WTC11 (cell line): ENCODE measurements at regions not wholly inside any gene's neighbourhood (a gene's known extent, or its start where the extent isn't known, plus 50 kb on each side); places are given as distances from the start of the nearest gene placed in this dataset.

ENCODE experiments used
- ATAC-seq: fragments of 200-7000 bp; cut with Tn5 transposase; 2 replicates; pipeline ENCODE4 v1.10.0; 2021; ENCODE audit warnings: mild to moderate bottlenecking, moderate library complexity
- CTCF ChIA-PET: fragments of 300-600 bp; sonication (Branson Sonifier 250); formaldehyde crosslinking; loops from one replicate; lab custom pipeline; 2021; ENCODE audit warnings: antibody characterized with exemption; lab: Charles Lee
- POLR2A ChIA-PET: fragments of 350-600 bp; sonication (Branson Sonifier 250); formaldehyde crosslinking; loops from one replicate; lab custom pipeline; 2021; ENCODE audit warnings: antibody characterized with exemption; lab: Charles Lee
- DNase-seq: peaks from one replicate; pipeline ENCODE4 v3.0.0; 2021; ENCODE audit warnings: low spot score
- H3K27ac Mint-ChIP-seq: 2 replicates; pipeline ENCODE4 v1.8.0; 2021; ENCODE audit warnings: mixed read lengths
- H3K27me3 Mint-ChIP-seq: 2 replicates; pipeline ENCODE4 v1.8.0; 2021; ENCODE audit warnings: low read depth, mild to moderate bottlenecking, moderate library complexity, mixed read lengths
- H3K36me3 Mint-ChIP-seq: 2 replicates; pipeline ENCODE4 v1.8.0; 2021; ENCODE audit warnings: mixed read lengths
- H3K4me1 Mint-ChIP-seq: 2 replicates; pipeline ENCODE4 v1.8.0; 2022; ENCODE audit warnings: mixed read lengths
- H3K4me3 Mint-ChIP-seq: 2 replicates; pipeline ENCODE4 v1.8.0; 2021; ENCODE audit warnings: mild to moderate bottlenecking, moderate library complexity, mixed read lengths
- H3K9me3 Mint-ChIP-seq: 2 replicates; pipeline ENCODE4 v1.8.0; 2021; ENCODE audit warnings: mixed read lengths
- ATF2 ChIP-seq: sonication (generic); formaldehyde crosslinking; IDR thresholded peaks from 2 replicates; pipeline ENCODE4 v1.8.1; 2022; ENCODE audit warnings: low read depth, missing genetic modification reagents, borderline replicate concordance
- ATF3 ChIP-seq: sonication (generic); formaldehyde crosslinking; conservative IDR thresholded peaks from 2 replicates; pipeline ENCODE4 v1.8.1; 2022; ENCODE audit warnings: mild to moderate bottlenecking, missing genetic modification reagents
- CREM ChIP-seq: sonication (generic); formaldehyde crosslinking; IDR thresholded peaks from 2 replicates; pipeline ENCODE4 v1.8.1; 2022; ENCODE audit warnings: mild to moderate bottlenecking, missing genetic modification reagents, moderate library complexity
- ELF4 ChIP-seq: sonication (generic); formaldehyde crosslinking; IDR thresholded peaks from 2 replicates; pipeline ENCODE4 v1.8.1; 2022; ENCODE audit warnings: low read depth, mild to moderate bottlenecking, moderate library complexity, missing genetic modification reagents
- FOXP4 ChIP-seq: sonication (generic); formaldehyde crosslinking; IDR thresholded peaks from 2 replicates; pipeline ENCODE4 v1.8.0; 2022; ENCODE audit warnings: mild to moderate bottlenecking, missing genetic modification reagents
- KAT7 ChIP-seq: sonication (generic); formaldehyde crosslinking; IDR thresholded peaks from 2 replicates; pipeline ENCODE4 v1.8.1; 2023; ENCODE audit warnings: missing genetic modification reagents, mild to moderate bottlenecking, borderline replicate concordance
- NFYB ChIP-seq: sonication (generic); formaldehyde crosslinking; conservative IDR thresholded peaks from 2 replicates; pipeline ENCODE4 v1.8.0; 2022; ENCODE audit warnings: low read depth, missing genetic modification reagents
- NR2C2 ChIP-seq: sonication (generic); formaldehyde crosslinking; IDR thresholded peaks from 2 replicates; pipeline ENCODE4 v1.8.0; 2022; ENCODE audit warnings: mild to moderate bottlenecking, missing genetic modification reagents
- PRDM15 ChIP-seq: sonication (generic); formaldehyde crosslinking; IDR thresholded peaks from 2 replicates; pipeline ENCODE4 v1.8.0; 2022; ENCODE audit warnings: missing genetic modification reagents
- PRRX2 ChIP-seq: fragments of 250-450 bp; sonication (Bioruptor Pico); IDR thresholded peaks from 2 replicates; pipeline ENCODE4 v1.8.0; 2021; ENCODE audit warnings: mild to moderate bottlenecking
- RORB ChIP-seq: fragments of 250-450 bp; sonication (Bioruptor Pico); IDR thresholded peaks from 2 replicates; pipeline ENCODE4 v1.9.0; 2021; ENCODE audit warnings: mild to moderate bottlenecking
- SP1 ChIP-seq: sonication (generic); formaldehyde crosslinking; conservative IDR thresholded peaks from 2 replicates; pipeline ENCODE4 v1.8.1; 2022; ENCODE audit warnings: missing genetic modification reagents
- STAT6 ChIP-seq: sonication (generic); formaldehyde crosslinking; conservative IDR thresholded peaks from 2 replicates; pipeline ENCODE4 v1.8.1; 2023; ENCODE audit warnings: mild to moderate bottlenecking, low read depth, missing genetic modification reagents, moderate library complexity
- ZMAT4 ChIP-seq: fragments of 250-450 bp; sonication (Bioruptor Pico); IDR thresholded peaks from 2 replicates; pipeline ENCODE4 v1.9.0; 2021; ENCODE audit warnings: mild to moderate bottlenecking
- ZNF232 ChIP-seq: sonication (generic); formaldehyde crosslinking; IDR thresholded peaks from 2 replicates; pipeline ENCODE4 v1.8.0; 2022; ENCODE audit warnings: mild to moderate bottlenecking, missing genetic modification reagents
- TF ChIP-seq, protein P1 (sequence below): fragments of 250-450 bp; sonication (Bioruptor Pico); IDR thresholded peaks from 2 replicates; pipeline ENCODE4 v2.1.2; 2022; ENCODE audit warnings: mild to moderate bottlenecking, moderate library complexity

- TF ChIP-seq ATF2 (CRISPR knock-in tag), result no peak
- TF ChIP-seq FOXP4 (CRISPR knock-in tag), result no peak
- TF ChIP-seq CREM, result no peak
- TF ChIP-seq, all 79 proteins: peak for 0
Observed at GRCh38 chr2:150081775-150082481, 405.5 kb downstream of the RND3 start (continued).

GRCh38 chr2:150076281-150076680 lies 411.2 kb downstream of the RND3 start:
- H3K9me3 Mint-ChIP-seq, result peaks cover 22% of the 10 kb centered on the region
- POLR2A ChIA-PET, result no interaction called here
- H3K4me3 Mint-ChIP-seq, result no peak overlapping the region
- 0 out of 2 replicates have a peak, but pooled peaks cover 2% of the 10 kb centered on the region for H3K4me1 Mint-ChIP-seq
- DNase-seq, result no peak
- H3K27me3 Mint-ChIP-seq, result no peaks in the 10 kb centered on the region
- TF ChIP-seq ZMAT4 (no peak), ATF3 (CRISPR knock-in tag) (no peak), FOXP4 (CRISPR knock-in tag) (no peak)
- no peak for ATAC-seq
- no peak overlapping the region for H3K27ac Mint-ChIP-seq
- no peaks in the 10 kb centered on the region for H3K36me3 Mint-ChIP-seq
- CTCF ChIA-PET, result no interaction called here

- H3K27me3 Mint-ChIP-seq, result no peaks in the 10 kb centered on the region
- no peaks in the 10 kb centered on the region for H3K36me3 Mint-ChIP-seq
- 0 out of 2 replicates have a peak, but pooled peaks cover 2% of the 10 kb centered on the region for H3K4me1 Mint-ChIP-seq
- ATAC-seq, result no peak
- peaks cover 19% of the 10 kb centered on the region for H3K9me3 Mint-ChIP-seq
- no peak overlapping the region for H3K27ac Mint-ChIP-seq
- no peak for DNase-seq
- ChIA-PET CTCF (no interaction called here), POLR2A (no interaction called here)
- H3K4me3 Mint-ChIP-seq, result no peak overlapping the region
- TF ChIP-seq NFYB (CRISPR knock-in tag) (no peak), KAT7 (CRISPR knock-in tag) (no peak), PRRX2 (no peak), STAT6 (CRISPR knock-in tag) (no peak), ZNF232 (CRISPR knock-in tag) (no peak), ELF4 (no peak), NR2C2 (no peak), PRDM15 (CRISPR knock-in tag) (no peak), RORB (CRISPR knock-in tag) (no peak), SP1 (no peak)
- TF ChIP-seq, protein P1, sequence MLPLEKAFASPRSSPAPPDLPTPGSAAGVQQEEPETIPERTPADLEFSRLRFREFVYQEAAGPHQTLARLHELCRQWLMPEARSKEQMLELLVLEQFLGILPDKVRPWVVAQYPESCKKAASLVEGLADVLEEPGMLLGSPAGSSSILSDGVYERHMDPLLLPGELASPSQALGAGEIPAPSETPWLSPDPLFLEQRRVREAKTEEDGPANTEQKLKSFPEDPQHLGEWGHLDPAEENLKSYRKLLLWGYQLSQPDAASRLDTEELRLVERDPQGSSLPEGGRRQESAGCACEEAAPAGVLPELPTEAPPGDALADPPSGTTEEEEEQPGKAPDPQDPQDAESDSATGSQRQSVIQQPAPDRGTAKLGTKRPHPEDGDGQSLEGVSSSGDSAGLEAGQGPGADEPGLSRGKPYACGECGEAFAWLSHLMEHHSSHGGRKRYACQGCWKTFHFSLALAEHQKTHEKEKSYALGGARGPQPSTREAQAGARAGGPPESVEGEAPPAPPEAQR, result no peak
Observed at GRCh38 chr2:150075831-150076230, 411.6 kb downstream of the RND3 start.
